CD14-positive monocyte (primary cell): ENCODE measurements at regions not wholly inside any gene's neighbourhood (a gene's known extent, or its start where the extent isn't known, plus 50 kb on each side); places are given as distances from the start of the nearest gene placed in this dataset.

Experiments used
- DNase-seq, 3 donors: peaks; one replicate each; pipeline ENCODE4 v3.0.0-alpha.2; 2011 to 2022
- H2AFZ ChIP-seq: 2 replicates; pipeline ENCODE4 v1.6.0; 2012; ENCODE audit warnings: mild to moderate bottlenecking, low read depth, low read length, inconsistent platforms; ENCODE audit not compliant: insufficient read depth, poor library complexity, severe bottlenecking
- H3K27ac ChIP-seq, 2 donors: 1 replicate in 1 of 2; 2 replicates in 1 of 2; pipeline ENCODE4 v1.5.1; 2012 to 2013; ENCODE audit warnings: low read length in 2 of 2, control low read depth in 1 of 2, inconsistent platforms in 1 of 2, low read depth in 1 of 2, mild to moderate bottlenecking in 1 of 2
- H3K27me3 ChIP-seq, 2 donors: one replicate each; pipeline versions ENCODE4 v1.6.0 to v1.6.1; 2011 to 2013; ENCODE audit warnings: low read length in 2 of 2; ENCODE audit not compliant: control insufficient read depth in 2 of 2, insufficient read depth in 2 of 2
- H3K36me3 ChIP-seq, 2 donors: replicated peaks in 1 of 2; 1 replicate in 1 of 2; 2 replicates in 1 of 2; pipeline versions ENCODE4 v1.5.1 to v1.6.1; 2012 to 2013; ENCODE audit warnings: low read length in 2 of 2, control low read depth in 1 of 2, inconsistent platforms in 1 of 2, mild to moderate bottlenecking in 1 of 2; ENCODE audit not compliant: insufficient read depth in 2 of 2, control insufficient read depth in 1 of 2
- H3K4me1 ChIP-seq, 2 donors: 1 replicate in 1 of 2; 2 replicates in 1 of 2; pipeline versions ENCODE4 v1.5.1 to v1.6.1; 2012 to 2013; ENCODE audit warnings: low read length in 2 of 2, control low read depth in 1 of 2, inconsistent platforms in 1 of 2, mild to moderate bottlenecking in 1 of 2, moderate library complexity in 1 of 2; ENCODE audit not compliant: insufficient read depth in 2 of 2, control insufficient read depth in 1 of 2
- H3K4me2 ChIP-seq: replicated peaks from 2 replicates; pipeline ENCODE3; 2012; ENCODE audit warnings: low read length, moderate library complexity, mild to moderate bottlenecking; ENCODE audit not compliant: poor library complexity, severe bottlenecking; ENCODE audit errors: extremely low read depth
- H3K4me3 ChIP-seq, 3 experiments: fragments of 200-600 bp in 1 of 3; sonication (generic) in 1 of 3; replicated peaks in 1 of 3; 1 replicate in 2 of 3; 2 replicates in 1 of 3; pipeline ENCODE4 v1.5.1; 2011 to 2013; ENCODE audit warnings: low read length in 3 of 3, mild to moderate bottlenecking in 3 of 3, control low read depth in 2 of 3, low read depth in 2 of 3, inconsistent platforms in 1 of 3, moderate library complexity in 1 of 3
- H3K79me2 ChIP-seq: 2 replicates; pipeline ENCODE4 v1.6.0; 2012; ENCODE audit warnings: mild to moderate bottlenecking, control low read depth, inconsistent platforms, low read length, moderate library complexity; ENCODE audit not compliant: insufficient read depth
- H3K9ac ChIP-seq: 2 replicates; pipeline ENCODE4 v1.6.0; 2017; ENCODE audit warnings: low read length, mild to moderate bottlenecking; ENCODE audit not compliant: insufficient read depth, poor library complexity, severe bottlenecking
- H3K9me3 ChIP-seq, 2 donors: replicated peaks in 1 of 2; 1 replicate in 1 of 2; 2 replicates in 1 of 2; pipeline versions ENCODE4 v1.5.1 to v1.6.1; 2012 to 2013; ENCODE audit warnings: low read length in 2 of 2, control low read depth in 1 of 2; ENCODE audit not compliant: control insufficient read depth in 1 of 2, insufficient read depth in 1 of 2
- H4K20me1 ChIP-seq: 2 replicates; pipeline ENCODE4 v1.6.0; 2012; ENCODE audit warnings: mild to moderate bottlenecking, low read length, control low read depth, moderate library complexity; ENCODE audit not compliant: insufficient read depth
- H3K27ac Mint-ChIP-seq, 7 donors: one replicate each; pipeline ENCODE4 v1.8.0; 2020; ENCODE audit warnings: mild to moderate bottlenecking in 7 of 7, mixed read lengths in 7 of 7, moderate library complexity in 6 of 7, inconsistent platforms in 2 of 7
- H3K27me3 Mint-ChIP-seq, 3 donors: one replicate each; pipeline ENCODE4 v1.8.0; 2021 to 2022; ENCODE audit warnings: low read depth in 3 of 3, mild to moderate bottlenecking in 3 of 3, mixed read lengths in 3 of 3, moderate library complexity in 3 of 3, inconsistent platforms in 1 of 3
- H3K36me3 Mint-ChIP-seq, 2 donors: one replicate each; pipeline ENCODE4 v1.8.0; 2020; ENCODE audit warnings: mixed read lengths in 2 of 2, inconsistent platforms in 1 of 2, mild to moderate bottlenecking in 1 of 2
- H3K4me1 Mint-ChIP-seq: one replicate; pipeline ENCODE4 v1.8.0; 2020; ENCODE audit warnings: mild to moderate bottlenecking, mixed read lengths
- H3K4me3 Mint-ChIP-seq, 2 donors: one replicate each; pipeline ENCODE4 v1.8.0; 2020; ENCODE audit warnings: mild to moderate bottlenecking in 2 of 2, mixed read lengths in 2 of 2, moderate library complexity in 1 of 2
- H3K9me3 Mint-ChIP-seq, 7 donors: one replicate each; pipeline ENCODE4 v1.8.0; 2020 to 2022; ENCODE audit warnings: mixed read lengths in 7 of 7, mild to moderate bottlenecking in 6 of 7, moderate library complexity in 6 of 7, inconsistent platforms in 2 of 7
- WGBS: methylation state at CpG from one replicate; pipeline ENCODE4 v1.1.5; 2013; ENCODE audit warnings: missing lambda C conversion rate; ENCODE audit not compliant: insufficient coverage; 5-methylcytosine and 5-hydroxymethylcytosine counted together
- intact Hi-C, 2 donors: fragments of 100-400 bp; cut with micrococcal nuclease; formaldehyde crosslinking; loops; one replicate each; pipeline versions ENCODE4 v1.15.0 to v1.15.1; 2023
- TF ChIP-seq, protein P1 (sequence below): fragments of 200-600 bp; IDR thresholded peaks from one replicate; pipeline ENCODE4 v1.8.0; 2022; ENCODE audit warnings: antibody characterized with exemption, mild to moderate bottlenecking

DNA sequence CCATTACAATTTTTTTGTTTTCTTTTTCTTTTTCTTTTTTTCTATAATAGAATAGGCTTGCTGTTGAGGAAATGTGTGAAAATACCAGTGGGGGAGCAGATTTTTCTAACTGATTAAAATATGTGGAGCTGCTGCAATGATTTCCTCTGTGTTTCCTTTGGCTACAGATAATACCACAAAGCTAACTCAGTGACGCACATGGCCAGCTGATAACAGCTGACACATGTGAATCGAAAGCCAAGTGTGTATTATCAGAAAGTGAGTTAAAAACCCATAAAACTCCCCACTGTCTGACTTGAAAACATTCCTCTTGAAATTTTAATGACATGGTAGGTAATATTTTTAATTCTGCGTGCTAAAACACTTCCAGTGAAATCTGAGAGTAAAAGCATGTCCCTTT is 70.8 kb upstream of the AHI1 start:
- H4K20me1 ChIP-seq, result no peaks in the 10 kb centered on the region
- H3K4me1 Mint-ChIP-seq, result peaks cover 5% of the 10 kb centered on the region
- H3K9me3 Mint-ChIP-seq, result no peaks in the 10 kb centered on the region
- H3K4me1 ChIP-seq, result no peaks in the 10 kb centered on the region
- H3K9me3 ChIP-seq, result no peaks in the 10 kb centered on the region
- no peaks in the 10 kb centered on the region for H3K27me3 ChIP-seq
- peaks cover 0 to 6% (median 2%) of the 10 kb centered on the region in 3 donors for H3K27me3 Mint-ChIP-seq
- no peak overlapping the region for H3K27ac ChIP-seq
- intact Hi-C loops, result no loop called here
- DNase-seq, result no peak
- H3K79me2 ChIP-seq, result no peaks in the 10 kb centered on the region
- no peak overlapping the region for H3K4me2 ChIP-seq
- H3K4me3 Mint-ChIP-seq, result no peak overlapping the region
- H3K36me3 Mint-ChIP-seq, result no peaks in the 10 kb centered on the region
- no peak overlapping the region for H3K9ac ChIP-seq
- no peak overlapping the region for H2AFZ ChIP-seq
- TF ChIP-seq, protein P1, sequence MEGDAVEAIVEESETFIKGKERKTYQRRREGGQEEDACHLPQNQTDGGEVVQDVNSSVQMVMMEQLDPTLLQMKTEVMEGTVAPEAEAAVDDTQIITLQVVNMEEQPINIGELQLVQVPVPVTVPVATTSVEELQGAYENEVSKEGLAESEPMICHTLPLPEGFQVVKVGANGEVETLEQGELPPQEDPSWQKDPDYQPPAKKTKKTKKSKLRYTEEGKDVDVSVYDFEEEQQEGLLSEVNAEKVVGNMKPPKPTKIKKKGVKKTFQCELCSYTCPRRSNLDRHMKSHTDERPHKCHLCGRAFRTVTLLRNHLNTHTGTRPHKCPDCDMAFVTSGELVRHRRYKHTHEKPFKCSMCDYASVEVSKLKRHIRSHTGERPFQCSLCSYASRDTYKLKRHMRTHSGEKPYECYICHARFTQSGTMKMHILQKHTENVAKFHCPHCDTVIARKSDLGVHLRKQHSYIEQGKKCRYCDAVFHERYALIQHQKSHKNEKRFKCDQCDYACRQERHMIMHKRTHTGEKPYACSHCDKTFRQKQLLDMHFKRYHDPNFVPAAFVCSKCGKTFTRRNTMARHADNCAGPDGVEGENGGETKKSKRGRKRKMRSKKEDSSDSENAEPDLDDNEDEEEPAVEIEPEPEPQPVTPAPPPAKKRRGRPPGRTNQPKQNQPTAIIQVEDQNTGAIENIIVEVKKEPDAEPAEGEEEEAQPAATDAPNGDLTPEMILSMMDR, result no peak
- WGBS, result no CpG with 5 or more reads among the region's 3 CpGs
- H3K36me3 ChIP-seq, result no peaks in the 10 kb centered on the region
- H3K27ac Mint-ChIP-seq, result no peak overlapping the region
- H3K4me3 ChIP-seq, result no peak overlapping the region

DNA sequence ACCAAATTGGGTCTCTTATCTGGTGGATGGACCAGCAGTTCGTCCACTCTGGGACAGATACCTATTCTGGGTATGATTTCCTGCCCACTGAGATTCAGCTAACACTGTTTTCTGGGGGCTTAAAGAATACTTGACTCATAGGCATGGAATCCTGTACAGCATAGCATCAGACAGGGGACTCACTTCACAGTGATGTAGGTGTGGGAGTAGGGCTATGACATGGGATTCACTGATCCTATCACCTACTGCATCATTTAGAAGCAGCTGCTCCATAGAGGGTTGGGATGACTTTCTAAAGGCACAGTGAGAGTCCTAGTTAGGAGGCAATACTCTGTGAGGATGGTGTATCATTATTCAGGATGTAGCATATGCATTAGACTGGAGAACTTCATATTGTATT is 74.5 kb upstream of the AHI1 start:
- no peaks in the 10 kb centered on the region for H3K9me3 ChIP-seq
- H3K27me3 ChIP-seq, result no peaks in the 10 kb centered on the region
- no peak overlapping the region for H2AFZ ChIP-seq
- H3K27me3 Mint-ChIP-seq, result peaks cover 0 to 5% (median 2%) of the 10 kb centered on the region in 3 donors
- no peaks in the 10 kb centered on the region for H4K20me1 ChIP-seq
- H3K36me3 ChIP-seq, result no peaks in the 10 kb centered on the region
- H3K27ac ChIP-seq, result no peak overlapping the region
- H3K4me3 Mint-ChIP-seq, result no peak overlapping the region
- DNase-seq, result no peak
- 88% methylated on average over 1 of the region's 1 CpG for WGBS
- H3K9me3 Mint-ChIP-seq, result peaks cover 0 to 2% (median 0%) of the 10 kb centered on the region in 7 donors
- TF ChIP-seq, protein P1, result no peak
- H3K4me2 ChIP-seq, result no peak overlapping the region
- H3K79me2 ChIP-seq, result no peaks in the 10 kb centered on the region
- no peak overlapping the region for H3K9ac ChIP-seq
- no peaks in the 10 kb centered on the region for H3K36me3 Mint-ChIP-seq
- no peaks in the 10 kb centered on the region for H3K4me1 Mint-ChIP-seq
- H3K4me1 ChIP-seq, result no peaks in the 10 kb centered on the region
- no peak overlapping the region for H3K4me3 ChIP-seq
- H3K27ac Mint-ChIP-seq, result no peak overlapping the region
- intact Hi-C loops, result no loop called here
